AG04450 (cell line): ENCODE measurements at regions not wholly inside any gene's neighbourhood (a gene's known extent, or its start where the extent isn't known, plus 50 kb on each side); places are given as distances from the start of the nearest gene placed in this dataset.

Experiments used
- CTCF ChIA-PET: fragments of 300-600, 350-600 bp; formaldehyde crosslinking; extraction: SDS; loops from one replicate; lab custom pipeline; 2022; ENCODE audit warnings: antibody characterized with exemption, inconsistent platforms; lab: Charles Lee
- POLR2A ChIA-PET: fragments of 350-600 bp; formaldehyde crosslinking; extraction: SDS; loops from one replicate; lab custom pipeline; 2021; ENCODE audit warnings: antibody characterized with exemption, inconsistent platforms; lab: Yijun Ruan, JAX
- DNase-seq: peaks from one replicate; pipeline ENCODE4 v3.0.0-alpha.2; 2011; ENCODE audit warnings: low read depth, low spot score
- H3K27ac ChIP-seq: one replicate; pipeline ENCODE4 v1.5.1; 2012; ENCODE audit warnings: low read depth, low read length, control low read depth
- H3K27me3 ChIP-seq: one replicate; pipeline ENCODE4 v1.6.0; 2012; ENCODE audit warnings: low read length; ENCODE audit not compliant: control insufficient read depth, insufficient read depth
- H3K4me3 ChIP-seq: 2 replicates; pipeline ENCODE4 v1.5.1; 2011; ENCODE audit warnings: mild to moderate bottlenecking, low read depth, low read length, control low read depth
- H3K9me3 ChIP-seq: 2 replicates; pipeline ENCODE4 v1.5.1; 2012; ENCODE audit warnings: low read length; ENCODE audit not compliant: control insufficient read depth, insufficient read depth
- CTCF ChIP-seq: IDR thresholded peaks from 2 replicates; pipeline ENCODE4 v1.5.1; 2011; ENCODE audit warnings: low read depth, low read length, control low read depth, inconsistent platforms

GRCh38 chr7:41431671-41432070 is 271.2 kb downstream of the INHBA start:
- no peak for TF ChIP-seq CTCF
- ChIA-PET POLR2A (no interaction called here), CTCF (no interaction called here)
- no peak for DNase-seq
- no peaks in the 10 kb centered on the region for H3K27me3 ChIP-seq
- H3K4me3 ChIP-seq: no peak overlapping the region
- H3K9me3 ChIP-seq: no peaks in the 10 kb centered on the region
- no peak overlapping the region for H3K27ac ChIP-seq

- Histone ChIP-seq H3K27ac (no peak overlapping the region), H3K27me3 (no peaks in the 10 kb centered on the region), H3K4me3 (no peak overlapping the region), H3K9me3 (no peaks in the 10 kb centered on the region)
- DNase-seq: no peak
- ChIA-PET POLR2A (no interaction called here), CTCF (no interaction called here)
- no peak for TF ChIP-seq CTCF
These were observed 274.5 kb downstream of the INHBA start for GRCh38 chr7:41428381-41428780.

- no peaks in the 10 kb centered on the region for H3K27me3 ChIP-seq
- TF ChIP-seq CTCF: no peak
- H3K4me3 ChIP-seq: no peak overlapping the region
- POLR2A ChIA-PET: interaction anchor here (0.7 to 1.4 kb wide), 2 partner anchors 154 to 267 kb away, joined by 3 read pairs; no protein-coding TSS in a partner anchor
- CTCF ChIA-PET: no interaction called here
- H3K27ac ChIP-seq: peak overlapping the region; percentile 53
- peak; percentile 57 for DNase-seq
- no peaks in the 10 kb centered on the region for H3K9me3 ChIP-seq
These were observed 277.0 kb downstream of the INHBA start for GRCh38 chr7:41425926-41426325.

- ChIA-PET POLR2A (no interaction called here), CTCF (no interaction called here)
- Histone ChIP-seq H3K9me3 (no peaks in the 10 kb centered on the region), H3K27me3 (no peaks in the 10 kb centered on the region), H3K27ac (no peak overlapping the region), H3K4me3 (no peak overlapping the region)
- no peak for DNase-seq
- TF ChIP-seq CTCF: no peak
These were observed 281.8 kb downstream of the INHBA start for GRCh38 chr7:41421056-41421455.

GRCh38 chr7:41420421-41420820 is 282.5 kb downstream of the INHBA start:
- TF ChIP-seq CTCF: no peak
- Histone ChIP-seq H3K27ac (no peak overlapping the region), H3K9me3 (no peaks in the 10 kb centered on the region), H3K4me3 (no peak overlapping the region), H3K27me3 (no peaks in the 10 kb centered on the region)
- POLR2A ChIA-PET: no interaction called here
- no peak for DNase-seq
- CTCF ChIA-PET: no interaction called here
